ENCODE measurements at regions not wholly inside any gene's neighbourhood (a gene's known extent, or its start where the extent isn't known, plus 50 kb on each side); places are given as distances from the start of the nearest gene placed in this dataset.

- intact Hi-C loops (cut with DNase I, micrococcal nuclease): no loop called here
- CTCF ChIA-PET: interaction anchor here (0.7 kb wide), 1 partner anchor 39 kb away, joined by 3 read pairs; no protein-coding TSS in a partner anchor
These were observed 173.1 kb upstream of the LPP start for GRCh38 chr3:187980861-187981260.

GRCh38 chr3:187982142-187982541 lies 171.8 kb upstream of the LPP start:
- no peak for ATAC-seq

More at GRCh38 chr3:187980861-187981260, 173.1 kb upstream of the LPP start:
- no peak for ATAC-seq
- DNase-seq: no peak
- H3K27ac Mint-ChIP-seq: no peak overlapping the region
- no peak overlapping the region for H3K4me3 Mint-ChIP-seq
- peaks cover 46% of the 10 kb centered on the region for H3K4me1 Mint-ChIP-seq
- POLR2A ChIA-PET: no interaction called here
- H3K27me3 Mint-ChIP-seq: no peaks in the 10 kb centered on the region
- H3K9me3 Mint-ChIP-seq (ENCODE audit: low read depth): peaks cover 6% of the 10 kb centered on the region
- peaks cover 7% of the 10 kb centered on the region for H3K36me3 Mint-ChIP-seq (ENCODE audit: low read depth)

GRCh38 chr3:187983484-187984124 lies 170.4 kb upstream of the LPP start:
- intact Hi-C loops (cut with DNase I, micrococcal nuclease): no loop called here
- H3K27me3 Mint-ChIP-seq: no peaks in the 10 kb centered on the region
- CTCF ChIA-PET: interaction anchor here (0.6 to 2.0 kb wide), 5 partner anchors 10 to 296 kb away, joined by 3 to 7 read pairs (median 3); no protein-coding TSS in a partner anchor
- no peak for ATAC-seq
- POLR2A ChIA-PET: interaction anchor here (0.6 to 1.0 kb wide), 3 partner anchors 8 to 95 kb away, joined by 3 read pairs; no protein-coding TSS in a partner anchor
- no peaks in the 10 kb centered on the region for H3K9me3 Mint-ChIP-seq (ENCODE audit: low read depth)
- H3K4me1 Mint-ChIP-seq: peaks cover 50% of the 10 kb centered on the region
- DNase-seq: no peak
- no peaks in the 10 kb centered on the region for H3K36me3 Mint-ChIP-seq (ENCODE audit: low read depth)
- no peak overlapping the region for H3K4me3 Mint-ChIP-seq
- H3K27ac Mint-ChIP-seq: no peak overlapping the region

More at GRCh38 chr3:187982142-187982541, 171.8 kb upstream of the LPP start:
- DNase-seq: no peak
- H3K4me1 Mint-ChIP-seq: peaks cover 48% of the 10 kb centered on the region
- H3K36me3 Mint-ChIP-seq (ENCODE audit: low read depth): peaks cover 3% of the 10 kb centered on the region
- CTCF ChIA-PET: interaction anchor here (0.5 to 1.1 kb wide), 4 partner anchors 82 to 386 kb away, joined by 3 to 4 read pairs (median 3); no protein-coding TSS in a partner anchor
- H3K4me3 Mint-ChIP-seq: no peak overlapping the region
- peaks cover 3% of the 10 kb centered on the region for H3K9me3 Mint-ChIP-seq (ENCODE audit: low read depth)
- no peak overlapping the region for H3K27ac Mint-ChIP-seq
- no peaks in the 10 kb centered on the region for H3K27me3 Mint-ChIP-seq
- intact Hi-C loops (cut with DNase I, micrococcal nuclease): no loop called here
- POLR2A ChIA-PET: no interaction called here

- Mint-ChIP-seq H3K27me3 (no peaks in the 10 kb centered on the region), H3K4me3 (no peak overlapping the region), H3K27ac (no peak overlapping the region), H3K4me1 (peaks cover 39% of the 10 kb centered on the region), H3K9me3 (ENCODE audit: low read depth) (no peaks in the 10 kb centered on the region), H3K36me3 (ENCODE audit: low read depth) (no peaks in the 10 kb centered on the region)
- DNase-seq (no peak), ATAC-seq (no peak)
- ChIA-PET CTCF (interaction anchor here (0.6 to 1.6 kb wide), 6 partner anchors 12 to 236 kb away, joined by 3 to 5 read pairs (median 3); no protein-coding TSS in a partner anchor), POLR2A (interaction anchor here (0.9 kb wide), 1 partner anchor 10 kb away, joined by 4 read pairs; no protein-coding TSS in a partner anchor)
- intact Hi-C loops (cut with DNase I, micrococcal nuclease): loop anchor here (1.0 to 5.0 kb wide), 2 partner anchors 9 to 297 kb away; no protein-coding TSS in a partner anchor
These were observed 168.3 kb upstream of the LPP start for GRCh38 chr3:187985647-187986046.

GRCh38 chr3:187986514-187986934 lies 167.4 kb upstream of the LPP start:
- ChIA-PET CTCF (interaction anchor here (0.6 to 1.6 kb wide), 4 partner anchors 21 to 265 kb away, joined by 3 to 5 read pairs (median 3); no protein-coding TSS in a partner anchor), POLR2A (interaction anchor here (0.9 kb wide), 1 partner anchor 11 kb away, joined by 4 read pairs; no protein-coding TSS in a partner anchor)
- no peaks in the 10 kb centered on the region for H3K27me3 Mint-ChIP-seq
- peak overlapping the region; percentile 49 for H3K27ac Mint-ChIP-seq
- H3K4me1 Mint-ChIP-seq: peaks cover 36% of the 10 kb centered on the region
- peak; percentile 91 for ATAC-seq
- H3K4me3 Mint-ChIP-seq: no peak overlapping the region
- H3K9me3 Mint-ChIP-seq (ENCODE audit: low read depth): no peaks in the 10 kb centered on the region
- no peaks in the 10 kb centered on the region for H3K36me3 Mint-ChIP-seq (ENCODE audit: low read depth)
- intact Hi-C loops (cut with DNase I, micrococcal nuclease): loop anchor here (1.0 to 5.0 kb wide), 2 partner anchors 10 to 296 kb away; no protein-coding TSS in a partner anchor
- peak; percentile 67 for DNase-seq

GRCh38 chr3:187987187-187987586 lies 166.8 kb upstream of the LPP start:
- H3K4me3 Mint-ChIP-seq: no peak overlapping the region
- no peaks in the 10 kb centered on the region for H3K27me3 Mint-ChIP-seq
- DNase-seq: no peak
- no peaks in the 10 kb centered on the region for H3K36me3 Mint-ChIP-seq (ENCODE audit: low read depth)
- ChIA-PET POLR2A (interaction anchor here (0.6 kb wide), 1 partner anchor 14 kb away, joined by 3 read pairs; no protein-coding TSS in a partner anchor), CTCF (interaction anchor here (0.6 to 1.6 kb wide), 3 partner anchors 66 to 264 kb away, joined by 3 to 5 read pairs (median 3); no protein-coding TSS in a partner anchor)
- H3K9me3 Mint-ChIP-seq (ENCODE audit: low read depth): no peaks in the 10 kb centered on the region
- intact Hi-C loops (cut with DNase I, micrococcal nuclease): loop anchor here in 1 of 2 experiments (5.0 kb wide), 1 partner anchor 295 kb away; no protein-coding TSS in a partner anchor
- peak overlapping the region; percentile 49 for H3K27ac Mint-ChIP-seq
- peaks cover 36% of the 10 kb centered on the region for H3K4me1 Mint-ChIP-seq
- ATAC-seq: no peak

GRCh38 chr3:187987924-187988323 lies 166.0 kb upstream of the LPP start:
- peak; percentile 71 for DNase-seq
- H3K4me1 Mint-ChIP-seq: peaks cover 36% of the 10 kb centered on the region

GRCh38 chr3:187989575-187990153 lies 164.3 kb upstream of the LPP start:
- H3K4me3 Mint-ChIP-seq: no peak overlapping the region
- H3K27me3 Mint-ChIP-seq: no peaks in the 10 kb centered on the region
- intact Hi-C loops (cut with DNase I, micrococcal nuclease): loop anchor here in 1 of 2 experiments (5.0 kb wide), 1 partner anchor 293 kb away; no protein-coding TSS in a partner anchor
- peaks cover 50% of the 10 kb centered on the region for H3K4me1 Mint-ChIP-seq
- ChIA-PET CTCF (interaction anchor here (0.6 to 1.5 kb wide), 4 partner anchors 14 to 249 kb away, joined by 3 to 8 read pairs (median 4); no protein-coding TSS in a partner anchor), POLR2A (interaction anchor here (0.7 kb wide), 1 partner anchor 417 kb away, joined by 6 read pairs; no protein-coding TSS in a partner anchor)
- ATAC-seq (no peak), DNase-seq (no peak)
- H3K27ac Mint-ChIP-seq: no peak overlapping the region
- no peaks in the 10 kb centered on the region for H3K36me3 Mint-ChIP-seq (ENCODE audit: low read depth)
- no peaks in the 10 kb centered on the region for H3K9me3 Mint-ChIP-seq (ENCODE audit: low read depth)

More at GRCh38 chr3:187987924-187988323, 166.0 kb upstream of the LPP start:
- peak; percentile 73 for ATAC-seq
- no peak overlapping the region for H3K4me3 Mint-ChIP-seq
- intact Hi-C loops (cut with DNase I, micrococcal nuclease): loop anchor here in 1 of 2 experiments (5.0 kb wide), 1 partner anchor 294 kb away; no protein-coding TSS in a partner anchor
- ChIA-PET CTCF (no interaction called here), POLR2A (interaction anchor here (0.6 to 0.7 kb wide), 2 partner anchors 15 to 117 kb away, joined by 3 read pairs; no protein-coding TSS in a partner anchor)
- H3K27me3 Mint-ChIP-seq: no peaks in the 10 kb centered on the region
- no peaks in the 10 kb centered on the region for H3K36me3 Mint-ChIP-seq (ENCODE audit: low read depth)
- H3K9me3 Mint-ChIP-seq (ENCODE audit: low read depth): no peaks in the 10 kb centered on the region
- peak overlapping the region; percentile 49 for H3K27ac Mint-ChIP-seq

GRCh38 chr3:187992609-187993008 lies 161.3 kb upstream of the LPP start:
- ATAC-seq (no peak), DNase-seq (no peak)
- H3K4me3 Mint-ChIP-seq: no peak overlapping the region
- no peak overlapping the region for H3K27ac Mint-ChIP-seq
- no peaks in the 10 kb centered on the region for H3K36me3 Mint-ChIP-seq (ENCODE audit: low read depth)
- intact Hi-C loops (cut with DNase I, micrococcal nuclease): no loop called here
- CTCF ChIA-PET: interaction anchor here (0.5 to 1.1 kb wide), 3 partner anchors 93 to 252 kb away, joined by 3 read pairs; no protein-coding TSS in a partner anchor
- H3K27me3 Mint-ChIP-seq: no peaks in the 10 kb centered on the region
- POLR2A ChIA-PET: no interaction called here
- no peaks in the 10 kb centered on the region for H3K9me3 Mint-ChIP-seq (ENCODE audit: low read depth)
- peaks cover 42% of the 10 kb centered on the region for H3K4me1 Mint-ChIP-seq

GRCh38 chr3:187994221-187995042 lies 159.5 kb upstream of the LPP start:
- peak; percentile 78 for ATAC-seq
- CTCF ChIA-PET: no interaction called here
- Mint-ChIP-seq H3K4me1 (peaks cover 42% of the 10 kb centered on the region), H3K27me3 (no peaks in the 10 kb centered on the region), H3K36me3 (ENCODE audit: low read depth) (no peaks in the 10 kb centered on the region), H3K27ac (peak overlapping the region; percentile 56), H3K9me3 (ENCODE audit: low read depth) (no peaks in the 10 kb centered on the region), H3K4me3 (no peak overlapping the region)
- POLR2A ChIA-PET: no interaction called here
- intact Hi-C loops (cut with DNase I, micrococcal nuclease): no loop called here
- DNase-seq: no peak
